ENCODE measurements at regions not wholly inside any gene's neighbourhood (a gene's known extent, or its start where the extent isn't known, plus 50 kb on each side); places are given as distances from the start of the nearest gene placed in this dataset.

DNA sequence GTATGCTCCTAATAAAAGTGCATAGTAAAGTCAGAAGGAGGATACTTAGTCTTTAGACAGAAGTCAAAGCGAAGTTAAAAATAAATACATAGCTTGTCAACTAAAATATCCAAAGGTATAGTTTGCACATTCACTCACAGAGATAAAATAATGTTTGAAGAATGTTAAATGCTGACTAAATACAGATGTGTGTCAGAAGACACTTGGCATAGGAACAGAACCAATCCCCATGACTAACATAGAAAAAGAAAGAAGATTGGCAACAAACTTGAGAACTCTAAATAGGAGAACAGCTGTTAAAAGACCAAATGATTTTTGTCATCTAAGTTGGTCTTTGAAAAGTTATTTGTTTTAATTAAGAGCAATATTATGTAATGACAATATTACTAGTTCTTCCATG, 1172.1 kb upstream of the RAG2 start:
- Histone ChIP-seq H3K4me3 (ENCODE audit: low read depth in 1 of 2, low read length in 1 of 2) (no peak overlapping the region), H3K36me3 (no peaks in the 10 kb centered on the region), H3K9me3 (no peaks in the 10 kb centered on the region), H3K4me1 (ENCODE audit: control insufficient read depth in 1 of 2, insufficient read depth in 1 of 2, low read depth in 1 of 2, low read length in 1 of 2) (no peaks in the 10 kb centered on the region), H3K27ac (no peak overlapping the region), H3K27me3 (no peaks in the 10 kb centered on the region)
- TF ChIP-seq, protein P1, sequence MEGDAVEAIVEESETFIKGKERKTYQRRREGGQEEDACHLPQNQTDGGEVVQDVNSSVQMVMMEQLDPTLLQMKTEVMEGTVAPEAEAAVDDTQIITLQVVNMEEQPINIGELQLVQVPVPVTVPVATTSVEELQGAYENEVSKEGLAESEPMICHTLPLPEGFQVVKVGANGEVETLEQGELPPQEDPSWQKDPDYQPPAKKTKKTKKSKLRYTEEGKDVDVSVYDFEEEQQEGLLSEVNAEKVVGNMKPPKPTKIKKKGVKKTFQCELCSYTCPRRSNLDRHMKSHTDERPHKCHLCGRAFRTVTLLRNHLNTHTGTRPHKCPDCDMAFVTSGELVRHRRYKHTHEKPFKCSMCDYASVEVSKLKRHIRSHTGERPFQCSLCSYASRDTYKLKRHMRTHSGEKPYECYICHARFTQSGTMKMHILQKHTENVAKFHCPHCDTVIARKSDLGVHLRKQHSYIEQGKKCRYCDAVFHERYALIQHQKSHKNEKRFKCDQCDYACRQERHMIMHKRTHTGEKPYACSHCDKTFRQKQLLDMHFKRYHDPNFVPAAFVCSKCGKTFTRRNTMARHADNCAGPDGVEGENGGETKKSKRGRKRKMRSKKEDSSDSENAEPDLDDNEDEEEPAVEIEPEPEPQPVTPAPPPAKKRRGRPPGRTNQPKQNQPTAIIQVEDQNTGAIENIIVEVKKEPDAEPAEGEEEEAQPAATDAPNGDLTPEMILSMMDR (IDR thresholded peaks at IDR 0.05), result no peak

DNA sequence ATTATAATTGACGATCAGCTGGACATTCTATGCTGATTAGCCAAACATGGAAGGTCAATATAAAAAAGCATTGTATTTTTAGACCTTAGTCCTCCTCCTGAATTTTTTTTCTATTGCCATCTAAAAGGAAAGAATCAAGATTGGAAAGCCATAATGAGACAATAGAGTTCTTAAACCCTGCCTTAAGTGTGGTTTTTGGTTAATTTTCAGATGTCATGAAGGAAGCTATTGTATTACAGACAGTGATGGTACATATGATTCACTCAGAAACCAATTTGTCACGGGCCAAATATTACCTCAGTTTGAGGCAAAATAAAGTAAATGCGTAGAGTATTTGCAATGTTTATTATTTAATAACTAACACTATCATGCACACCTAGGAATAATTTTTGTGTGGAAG, 1164.0 kb upstream of the RAG2 start:
- Histone ChIP-seq H3K27ac (no peak overlapping the region), H3K4me3 (ENCODE audit: low read depth in 1 of 2, low read length in 1 of 2) (no peak overlapping the region), H3K27me3 (no peaks in the 10 kb centered on the region), H3K36me3 (no peaks in the 10 kb centered on the region), H3K9me3 (no peaks in the 10 kb centered on the region), H3K4me1 (ENCODE audit: control insufficient read depth in 1 of 2, insufficient read depth in 1 of 2, low read depth in 1 of 2, low read length in 1 of 2) (no peaks in the 10 kb centered on the region)
- TF ChIP-seq, protein P1 (IDR thresholded peaks at IDR 0.05), result no peak

DNA sequence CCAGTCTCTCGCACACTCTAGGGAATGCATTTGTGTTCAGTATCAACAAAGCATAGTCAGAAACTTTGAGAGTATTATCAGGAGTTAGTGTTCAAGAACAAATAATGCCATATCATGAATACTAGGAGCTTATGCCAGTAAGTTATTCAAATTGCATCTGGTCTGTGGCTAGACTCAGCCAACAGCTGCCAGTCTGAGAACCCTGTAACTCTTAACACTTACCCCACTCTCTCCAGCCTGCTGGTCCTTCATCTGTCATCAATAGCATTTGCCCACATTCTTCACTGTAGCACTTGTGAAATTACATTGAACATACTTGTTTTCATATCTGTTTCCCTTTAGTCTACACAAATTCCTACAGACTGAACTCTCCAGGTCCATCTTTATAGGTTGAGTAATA, 1157.5 kb upstream of the RAG2 start:
- TF ChIP-seq, protein P1 (IDR thresholded peaks at IDR 0.05), result no peak
- no peaks in the 10 kb centered on the region for H3K27me3 ChIP-seq
- no peaks in the 10 kb centered on the region for H3K4me1 ChIP-seq (ENCODE audit: control insufficient read depth in 1 of 2, insufficient read depth in 1 of 2, low read depth in 1 of 2, low read length in 1 of 2)
- no peaks in the 10 kb centered on the region for H3K9me3 ChIP-seq
- H3K36me3 ChIP-seq, result no peaks in the 10 kb centered on the region
- H3K4me3 ChIP-seq (ENCODE audit: low read depth in 1 of 2, low read length in 1 of 2), result no peak overlapping the region
- H3K27ac ChIP-seq, result no peak overlapping the region

DNA sequence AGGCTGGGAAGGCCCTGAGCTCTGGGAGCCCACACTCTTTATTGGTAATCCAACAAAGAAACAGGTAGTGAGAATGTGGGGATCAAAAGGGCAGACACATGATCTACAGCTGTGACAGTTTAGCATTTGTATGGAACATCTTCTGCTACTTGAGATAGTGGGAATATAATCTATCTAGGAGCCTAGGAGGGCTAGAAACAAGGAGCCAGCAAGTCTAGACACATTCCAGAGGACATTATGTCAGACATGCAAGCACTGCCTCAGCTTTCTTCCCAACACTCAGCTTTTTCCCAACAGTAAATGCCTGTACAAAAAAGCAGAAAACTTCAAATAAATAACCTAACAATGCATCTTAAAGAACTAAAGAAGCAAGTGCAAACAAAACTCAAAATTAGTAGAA, 1150.6 kb upstream of the RAG2 start:
- no peak overlapping the region for H3K27ac ChIP-seq
- H3K4me1 ChIP-seq (ENCODE audit: control insufficient read depth in 1 of 2, insufficient read depth in 1 of 2, low read depth in 1 of 2, low read length in 1 of 2), result no peaks in the 10 kb centered on the region
- no peak overlapping the region for H3K4me3 ChIP-seq (ENCODE audit: low read depth in 1 of 2, low read length in 1 of 2)
- H3K27me3 ChIP-seq, result no peaks in the 10 kb centered on the region
- no peaks in the 10 kb centered on the region for H3K36me3 ChIP-seq
- TF ChIP-seq, protein P1 (IDR thresholded peaks at IDR 0.05), result no peak
- H3K9me3 ChIP-seq, result no peaks in the 10 kb centered on the region

DNA sequence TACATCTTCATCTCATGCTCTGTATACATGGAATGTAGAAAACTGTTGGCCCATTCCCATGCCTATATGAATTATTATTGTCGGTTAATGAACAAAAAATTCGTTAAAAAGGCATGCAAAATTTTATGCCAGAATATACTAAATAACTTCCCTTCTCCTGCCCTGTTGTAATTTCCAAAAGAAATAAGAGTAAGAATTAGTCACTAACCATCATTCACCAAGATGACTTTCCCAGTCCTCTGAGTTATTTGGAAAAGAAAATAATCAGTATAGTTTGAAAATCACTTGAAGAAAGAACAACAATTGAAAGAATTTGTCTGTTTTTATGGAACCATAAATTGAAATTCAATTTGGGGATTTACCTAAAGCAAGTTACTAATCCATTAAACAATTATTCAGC, 1149.1 kb upstream of the RAG2 start:
- Histone ChIP-seq H3K36me3 (no peaks in the 10 kb centered on the region), H3K27me3 (no peaks in the 10 kb centered on the region), H3K9me3 (no peaks in the 10 kb centered on the region), H3K4me1 (ENCODE audit: control insufficient read depth in 1 of 2, insufficient read depth in 1 of 2, low read depth in 1 of 2, low read length in 1 of 2) (no peaks in the 10 kb centered on the region), H3K27ac (no peak overlapping the region), H3K4me3 (ENCODE audit: low read depth in 1 of 2, low read length in 1 of 2) (no peak overlapping the region)
- TF ChIP-seq, protein P1 (IDR thresholded peaks at IDR 0.05), result no peak

DNA sequence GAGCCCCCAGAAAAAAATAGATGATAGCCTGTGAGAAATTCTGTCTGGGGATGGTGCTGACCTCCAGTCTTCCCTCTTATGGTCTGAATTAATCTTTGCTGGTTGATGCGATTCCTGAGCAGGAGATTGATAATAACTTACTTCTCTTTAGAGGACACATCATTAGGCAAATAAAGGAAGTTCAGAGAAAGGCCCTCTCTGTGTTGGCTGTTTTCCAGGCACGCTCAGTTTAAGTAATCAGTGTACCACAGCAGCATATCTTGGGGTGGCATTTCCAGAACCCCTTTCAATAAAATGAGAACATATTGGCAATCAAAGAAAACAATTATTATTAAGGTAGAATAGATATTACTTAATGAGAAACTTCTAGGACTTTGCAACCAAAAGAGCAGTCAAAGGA, 1129.3 kb upstream of the RAG2 start:
- Histone ChIP-seq H3K36me3 (no peaks in the 10 kb centered on the region), H3K27ac (no peak overlapping the region), H3K4me3 (ENCODE audit: low read depth in 1 of 2, low read length in 1 of 2) (no peak overlapping the region), H3K27me3 (no peaks in the 10 kb centered on the region), H3K4me1 (ENCODE audit: control insufficient read depth in 1 of 2, insufficient read depth in 1 of 2, low read depth in 1 of 2, low read length in 1 of 2) (no peaks in the 10 kb centered on the region), H3K9me3 (no peaks in the 10 kb centered on the region)
- TF ChIP-seq, protein P1 (IDR thresholded peaks at IDR 0.05), result no peak

All from neutrophil (primary cell).